ENCODE measurements at regions not wholly inside any gene's neighbourhood (a gene's known extent, or its start where the extent isn't known, plus 50 kb on each side); places are given as distances from the start of the nearest gene placed in this dataset.

- no peak for TF ChIP-seq CTCF (IDR thresholded peaks at IDR 0.05; ENCODE audit: unreplicated experiment in 3 of 3)
- Mint-ChIP-seq H3K27ac (no peak overlapping the region), H3K36me3 (ENCODE audit: low read depth) (no peaks in the 10 kb centered on the region), H3K4me1 (peaks cover 26% of the 10 kb centered on the region), H3K4me3 (peak overlapping the region in 1 of 3 experiments; percentile 7), H3K9me3 (no peaks in the 10 kb centered on the region), H3K27me3 (ENCODE audit: low read depth) (peaks cover 29% of the 10 kb centered on the region)
These were observed 398.9 kb downstream of the MATN1 start for GRCh38 chr1:30324251-30325084.

GRCh38 chr1:30323841-30324240 lies 399.5 kb downstream of the MATN1 start:
- H3K9me3 Mint-ChIP-seq = no peaks in the 10 kb centered on the region
- peaks cover 26% of the 10 kb centered on the region for H3K4me1 Mint-ChIP-seq
- H3K27me3 Mint-ChIP-seq (ENCODE audit: low read depth) = peaks cover 31% of the 10 kb centered on the region
- H3K36me3 Mint-ChIP-seq (ENCODE audit: low read depth) = no peaks in the 10 kb centered on the region
- no peak overlapping the region for H3K27ac Mint-ChIP-seq
- H3K4me3 Mint-ChIP-seq = no peak overlapping the region
- TF ChIP-seq CTCF (IDR thresholded peaks at IDR 0.05; ENCODE audit: unreplicated experiment in 3 of 3) = no peak

DNA sequence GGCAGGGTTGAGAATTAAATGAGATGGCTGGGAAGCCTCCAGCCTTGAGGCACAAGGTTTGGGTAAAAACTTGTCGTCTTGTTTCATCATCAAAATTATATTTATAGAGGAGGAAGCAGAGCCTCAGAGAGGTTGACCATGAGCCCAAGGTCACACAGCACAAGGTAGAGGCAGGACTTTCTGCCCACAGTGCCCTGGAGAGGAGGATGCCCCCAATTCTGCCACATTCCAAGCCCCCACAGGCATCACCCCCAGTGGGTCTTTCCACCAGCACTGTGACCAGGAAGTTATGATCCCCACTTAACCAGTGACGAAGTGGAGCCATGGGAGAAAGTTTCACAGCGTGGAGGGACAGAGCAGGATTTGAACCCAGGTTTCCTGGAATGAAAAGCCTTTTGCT lies 400.0 kb downstream of the MATN1 start:
- TF ChIP-seq CTCF (IDR thresholded peaks at IDR 0.05; ENCODE audit: unreplicated experiment in 3 of 3) = no peak
- H3K4me1 Mint-ChIP-seq = peaks cover 26% of the 10 kb centered on the region

GRCh38 chr1:30322859-30323257 lies 400.5 kb downstream of the MATN1 start:
- TF ChIP-seq CTCF (IDR thresholded peaks at IDR 0.05; ENCODE audit: unreplicated experiment in 3 of 3) = no peak
- Mint-ChIP-seq H3K9me3 (no peaks in the 10 kb centered on the region), H3K36me3 (ENCODE audit: low read depth) (no peaks in the 10 kb centered on the region)

More for the DNA sequence above, 400.0 kb downstream of the MATN1 start:
- H3K4me3 Mint-ChIP-seq = no peak overlapping the region
- peaks cover 34% of the 10 kb centered on the region for H3K27me3 Mint-ChIP-seq (ENCODE audit: low read depth)
- H3K36me3 Mint-ChIP-seq (ENCODE audit: low read depth) = no peaks in the 10 kb centered on the region
- no peak overlapping the region for H3K27ac Mint-ChIP-seq
- H3K9me3 Mint-ChIP-seq = no peaks in the 10 kb centered on the region

GRCh38 chr1:30321996-30322858 lies 401.2 kb downstream of the MATN1 start:
- no peaks in the 10 kb centered on the region for H3K9me3 Mint-ChIP-seq
- TF ChIP-seq CTCF (IDR thresholded peaks at IDR 0.05; ENCODE audit: unreplicated experiment in 3 of 3) = no peak
- peak overlapping the region in 1 of 3 experiments; percentile 27 for H3K27ac Mint-ChIP-seq
- H3K27me3 Mint-ChIP-seq (ENCODE audit: low read depth) = peaks cover 35% of the 10 kb centered on the region
- H3K4me3 Mint-ChIP-seq = peak overlapping the region in 1 of 3 experiments; percentile 34
- H3K36me3 Mint-ChIP-seq (ENCODE audit: low read depth) = no peaks in the 10 kb centered on the region
- H3K4me1 Mint-ChIP-seq = peaks cover 32% of the 10 kb centered on the region

More at GRCh38 chr1:30322859-30323257, 400.5 kb downstream of the MATN1 start:
- Mint-ChIP-seq H3K27ac (no peak overlapping the region), H3K27me3 (ENCODE audit: low read depth) (peaks cover 35% of the 10 kb centered on the region), H3K4me3 (peak overlapping the region in 1 of 3 experiments; percentile 34), H3K4me1 (peaks cover 27% of the 10 kb centered on the region)
